HG03066 (cell line): ENCODE measurements at regions not wholly inside any gene's neighbourhood (a gene's known extent, or its start where the extent isn't known, plus 50 kb on each side); places are given as distances from the start of the nearest gene placed in this dataset.
"Not testable (repeated sequence)": the region's sequence is repeated elsewhere in the genome, so short reads cannot be mapped to it uniquely, and the experiment has no call there.

Experiments used
- ATAC-seq: cut with Tn5 transposase; IDR thresholded peaks from one replicate; pipeline ENCODE4 v1.9.1; 2021; ENCODE audit warnings: low read depth; ENCODE audit not compliant: unreplicated experiment

DNA sequence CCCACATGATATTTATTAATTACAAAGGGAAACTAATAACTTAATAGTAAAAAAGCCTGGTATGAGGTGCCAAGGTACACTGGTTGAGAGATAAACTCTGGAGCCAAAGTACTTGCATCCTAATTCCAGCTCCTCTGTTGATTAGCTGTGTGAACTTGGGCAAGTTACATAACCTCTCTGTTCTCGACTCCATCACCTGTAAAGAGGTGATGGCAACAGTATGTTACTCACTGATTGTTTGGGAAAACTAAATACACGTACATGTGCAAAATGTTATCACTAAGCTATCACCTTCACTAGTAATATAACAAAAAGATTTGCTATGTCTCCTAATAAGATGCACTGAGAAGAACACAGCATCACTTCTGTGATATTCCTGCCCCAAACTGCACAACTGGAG lies 206.4 kb downstream of the MEX3B start:
- no peak for ATAC-seq

DNA sequence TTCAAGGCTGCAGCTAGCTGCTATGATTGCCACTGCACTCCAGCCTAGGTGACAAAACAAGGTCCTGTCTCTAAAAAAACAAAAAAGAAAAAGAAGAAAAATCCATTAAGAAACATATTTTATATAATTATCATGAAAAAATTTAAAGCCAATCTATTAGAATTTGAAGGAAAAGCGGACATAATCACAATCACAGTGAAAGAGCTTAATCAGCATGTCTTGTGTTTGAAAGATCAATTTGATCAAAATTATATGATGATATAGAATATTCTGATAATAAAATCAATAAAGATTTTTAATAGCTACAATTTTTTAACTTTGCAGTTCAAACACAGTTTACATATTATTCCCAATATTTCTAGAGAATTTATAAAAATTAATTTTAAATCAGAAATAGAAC lies 210.1 kb downstream of the MEX3B start:
- ATAC-seq, result no peak

- no peak for ATAC-seq
Observed at GRCh38 chr15:81830520-81830919, 215.3 kb downstream of the MEX3B start.

GRCh38 chr15:81829918-81830317 lies 215.9 kb downstream of the MEX3B start:
- no peak for ATAC-seq

- no peak for ATAC-seq
Observed at GRCh38 chr15:81828135-81828534, 217.7 kb downstream of the MEX3B start.

GRCh38 chr15:81825136-81825535 lies 220.7 kb downstream of the MEX3B start:
- no peak for ATAC-seq

- ATAC-seq, result not testable (repeated sequence)
Observed at GRCh38 chr15:81822587-81822986, 223.2 kb downstream of the MEX3B start.

- no peak for ATAC-seq
Observed at GRCh38 chr15:81819924-81820635, 225.7 kb downstream of the MEX3B start.

DNA sequence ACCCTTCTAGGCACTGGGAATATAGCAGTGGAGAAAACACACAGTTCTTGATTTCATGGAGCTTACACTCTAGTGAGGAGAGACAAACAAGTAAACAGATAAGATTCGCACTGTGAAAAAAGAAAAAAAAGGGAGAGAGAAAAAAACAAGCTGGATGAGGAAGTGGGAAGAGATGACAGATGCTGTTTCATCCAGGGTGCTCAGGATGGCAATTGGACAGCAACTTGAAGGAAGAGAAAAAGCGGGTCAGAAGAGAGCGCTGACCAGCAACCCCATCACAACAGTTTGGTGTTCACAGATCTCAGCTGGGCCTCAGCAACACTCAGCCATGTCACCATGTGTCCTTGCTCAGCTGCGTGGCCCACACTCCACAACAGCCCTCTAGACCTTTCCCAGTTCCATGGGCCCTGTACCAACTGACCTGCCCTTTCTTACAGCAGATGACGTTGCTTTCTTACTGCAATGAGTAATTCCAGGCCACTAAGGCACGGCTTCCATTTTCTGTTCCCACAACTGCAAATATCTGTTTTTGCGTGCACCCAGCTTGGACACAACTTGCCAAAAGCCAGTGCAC lies 230.8 kb downstream of the MEX3B start:
- ATAC-seq, result no peak

DNA sequence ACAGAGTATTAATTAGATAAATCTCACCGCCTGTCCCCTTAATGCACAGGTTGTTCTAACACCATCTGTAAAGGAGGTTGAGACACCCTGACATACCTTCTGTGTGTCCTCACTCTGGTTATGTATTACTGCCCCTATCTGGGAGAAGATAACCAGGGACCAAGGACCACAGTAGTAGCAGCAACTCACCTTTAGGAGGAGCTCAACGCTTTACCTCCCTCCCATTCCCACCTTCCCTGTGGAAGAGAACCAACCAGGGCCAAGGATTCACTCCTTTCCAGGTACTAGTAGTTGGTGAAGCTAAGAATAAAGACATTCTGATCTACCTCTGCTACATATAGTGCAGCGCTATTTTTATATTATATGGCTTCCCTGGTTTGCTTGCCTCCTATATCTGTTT lies 232.6 kb downstream of the MEX3B start:
- ATAC-seq, result no peak

GRCh38 chr15:81812456-81812855 lies 233.4 kb downstream of the MEX3B start:
- ATAC-seq, result no peak

- ATAC-seq, result no peak
Observed at GRCh38 chr15:81811736-81812135, 234.1 kb downstream of the MEX3B start.

GRCh38 chr15:81809543-81809942 lies 236.3 kb downstream of the MEX3B start:
- no peak for ATAC-seq

DNA sequence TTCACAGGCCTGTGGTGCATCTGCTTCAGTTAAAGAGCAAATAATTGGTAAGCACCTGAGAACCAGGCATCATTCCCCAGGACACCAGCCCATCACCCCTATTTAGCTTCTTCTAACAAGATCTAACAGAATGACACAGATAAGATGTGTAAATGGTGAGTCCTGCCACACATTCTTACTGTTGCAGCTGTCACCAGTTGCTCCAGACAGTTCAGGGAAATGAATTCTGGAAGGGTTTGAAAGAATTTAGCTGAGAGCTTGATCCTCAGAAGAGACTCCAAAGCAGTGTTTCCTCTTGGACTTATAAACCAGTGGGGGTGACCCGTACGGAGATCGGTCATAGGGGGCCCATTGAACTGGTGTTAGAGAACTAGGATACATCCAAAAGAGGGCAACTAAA lies 238.0 kb downstream of the MEX3B start:
- ATAC-seq, result no peak

- no peak for ATAC-seq
Observed at GRCh38 chr15:81807186-81807585, 238.6 kb downstream of the MEX3B start.

DNA sequence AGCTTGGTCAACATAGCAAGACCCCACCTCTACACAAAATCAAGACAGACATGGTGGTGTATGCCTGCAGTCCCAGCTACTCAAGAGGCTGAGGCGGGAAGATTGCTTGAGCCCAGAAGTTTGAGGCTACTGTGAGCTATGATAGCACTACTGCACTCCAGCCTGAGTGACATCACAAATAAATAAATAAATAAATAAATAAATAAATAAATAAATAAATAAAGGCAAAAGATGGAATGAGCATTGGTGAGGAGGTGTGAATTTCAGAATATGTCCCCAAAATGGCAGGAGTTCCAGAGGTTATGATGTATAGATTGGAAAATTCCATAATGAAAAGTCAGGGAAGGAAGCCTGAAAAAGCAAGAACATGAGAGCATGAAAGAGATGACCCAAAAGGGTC lies 249.9 kb downstream of the MEX3B start:
- ATAC-seq, result no peak

DNA sequence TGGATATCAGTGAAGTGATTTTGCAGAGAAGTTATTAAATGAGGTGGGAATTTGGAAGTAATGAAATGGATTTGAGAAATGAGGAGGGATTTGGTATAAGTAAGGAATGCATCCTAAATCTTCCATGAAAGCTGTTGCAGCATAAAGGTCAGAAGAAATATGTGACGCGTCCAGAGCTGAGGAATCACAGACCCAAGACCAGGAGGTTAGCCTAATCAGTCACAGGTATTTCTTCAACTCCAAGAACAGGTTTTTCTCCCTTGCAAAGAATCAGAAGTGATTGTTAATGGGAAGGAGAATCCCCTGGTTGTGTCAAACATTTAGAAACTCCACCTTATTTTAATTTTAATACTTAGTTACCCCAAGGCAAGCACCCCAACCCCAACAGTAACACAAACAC lies 253.2 kb downstream of the MEX3B start:
- ATAC-seq, result no peak

DNA sequence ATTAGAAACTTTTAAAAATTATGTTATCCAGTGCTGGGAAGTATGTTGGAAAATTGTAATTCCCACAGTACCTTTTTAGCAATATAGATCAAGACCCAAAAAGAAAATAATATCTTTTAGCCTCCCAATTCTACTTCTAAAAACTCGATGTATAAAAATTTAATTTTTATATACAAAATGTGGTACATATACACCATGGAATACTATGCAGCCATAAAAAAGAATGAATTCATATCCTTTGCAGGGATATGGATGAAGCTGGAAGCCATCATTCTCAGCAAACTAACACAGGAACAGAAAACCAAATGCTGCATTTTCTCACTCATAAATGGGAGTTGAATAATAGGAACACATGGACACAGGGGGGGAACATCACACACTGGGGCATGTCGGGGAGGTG lies 254.5 kb downstream of the MEX3B start:
- ATAC-seq, result not testable (repeated sequence)

DNA sequence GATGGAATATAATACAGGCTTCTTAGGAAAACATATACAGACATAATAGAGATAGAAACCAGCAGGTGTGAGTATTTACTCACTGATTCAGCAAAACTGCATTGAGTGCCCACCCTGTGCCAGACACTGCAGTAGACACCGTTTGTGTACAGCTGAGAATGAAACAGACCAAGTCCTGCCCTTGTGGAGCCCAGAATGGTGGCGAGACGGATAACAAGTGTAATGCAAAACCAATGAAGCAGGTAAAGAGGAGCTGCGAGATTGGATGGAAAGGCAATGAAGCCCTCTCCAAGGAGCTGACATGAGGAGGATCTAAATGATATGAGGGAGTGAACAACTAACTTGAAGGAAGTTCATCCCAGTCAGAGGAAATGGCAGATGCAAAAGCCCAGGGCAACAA lies 256.4 kb downstream of the MEX3B start:
- ATAC-seq, result no peak

DNA sequence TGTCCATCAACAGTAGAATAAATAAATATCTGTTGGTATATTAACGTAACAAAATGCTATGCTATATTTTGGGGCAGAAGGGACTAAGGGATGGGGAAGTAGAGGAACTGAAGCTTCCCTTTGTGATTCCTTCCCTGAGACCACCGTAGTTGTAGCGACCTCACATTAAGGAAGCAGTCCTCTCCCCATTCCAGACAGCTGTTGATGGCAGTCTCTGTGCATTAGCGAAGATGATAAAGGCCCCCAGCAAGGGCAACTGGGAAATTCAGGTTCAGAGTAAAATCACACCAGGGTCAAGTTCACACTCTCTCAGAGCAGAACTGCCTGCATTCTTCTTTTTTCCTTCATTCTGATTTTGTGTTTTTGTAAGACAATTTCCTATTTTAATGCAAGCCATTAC lies 259.0 kb downstream of the MEX3B start:
- ATAC-seq, result no peak

GRCh38 chr15:81785679-81786078 lies 260.1 kb downstream of the MEX3B start:
- ATAC-seq, result no peak

DNA sequence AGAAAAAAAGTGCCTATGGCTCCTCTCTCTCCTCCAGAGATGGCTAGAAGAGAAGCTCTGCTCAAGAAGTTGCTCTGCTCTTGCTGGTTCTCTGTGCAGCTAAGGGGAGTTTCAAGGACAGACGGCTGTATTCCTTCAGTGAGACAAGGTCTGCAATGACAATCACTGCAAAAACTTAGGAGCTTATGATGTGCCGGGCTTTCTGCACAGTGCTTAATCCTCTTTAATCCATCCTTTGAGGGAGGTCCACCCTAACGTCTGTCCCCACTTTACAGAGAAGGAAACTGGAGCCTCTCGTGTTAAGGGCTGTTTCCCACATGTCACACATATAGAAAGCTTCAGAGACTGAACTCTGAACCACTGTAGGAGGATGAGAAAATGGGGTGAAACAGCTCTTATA lies 260.6 kb downstream of the MEX3B start:
- no peak for ATAC-seq

DNA sequence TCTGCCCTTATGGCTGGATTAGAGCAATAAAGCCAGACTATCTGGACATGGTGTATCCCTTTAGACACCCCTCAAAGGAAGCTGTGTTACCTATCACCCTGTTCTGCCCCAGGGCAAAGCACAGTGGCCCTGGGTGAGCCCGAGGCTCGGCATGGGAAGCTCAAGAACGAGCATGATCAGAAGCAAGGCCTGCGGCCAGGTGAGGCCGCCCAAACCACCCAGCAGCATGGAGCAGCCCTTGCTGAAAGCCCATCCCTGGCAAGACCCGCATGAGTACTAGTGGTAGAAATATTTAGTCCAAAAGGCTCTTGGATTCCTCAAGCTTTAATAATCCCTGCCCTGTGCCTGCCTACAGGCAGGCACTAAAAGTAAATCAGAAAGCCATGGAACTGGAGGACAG lies 261.1 kb downstream of the MEX3B start:
- no peak for ATAC-seq
